ENCODE measurements at regions not wholly inside any gene's neighbourhood (a gene's known extent, or its start where the extent isn't known, plus 50 kb on each side); places are given as distances from the start of the nearest gene placed in this dataset.

DNA sequence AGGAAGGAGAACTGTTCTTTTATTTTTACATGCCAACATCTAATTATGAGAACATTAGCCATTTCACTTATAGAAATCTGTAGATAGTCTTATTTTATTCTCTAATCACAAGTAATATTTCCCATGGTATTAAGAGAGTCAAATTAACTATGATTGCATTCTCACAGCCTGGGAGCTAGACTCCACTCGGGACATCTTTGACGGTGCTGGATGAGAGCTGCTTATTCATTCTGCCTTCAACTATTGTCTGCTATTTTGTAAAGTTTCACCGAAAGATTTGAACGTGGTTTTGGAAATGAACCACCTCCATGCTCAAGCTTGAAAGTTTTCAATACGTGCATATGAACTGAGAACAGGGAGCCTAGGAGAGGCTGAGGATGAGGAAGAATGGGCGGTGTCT is 264.3 kb upstream of the KLF6 start:
- Histone ChIP-seq H3K9me3 (ENCODE audit: control extremely low read depth in 1 of 3, control insufficient read depth in 2 of 3, insufficient read depth in 1 of 3, low read length in 2 of 3) (peaks cover 0 to 4% (median 0%) of the 10 kb centered on the region in 3 donors), H4K20me1 (ENCODE audit: control insufficient read depth, insufficient read depth, low read length, poor library complexity, severe bottlenecking) (no peaks in the 10 kb centered on the region), H3K79me2 (ENCODE audit: control insufficient read depth, insufficient read depth, low read length) (no peaks in the 10 kb centered on the region), H3K27me3 (replicated peaks in 1 of 4; ENCODE audit: control extremely low read depth in 1 of 4, control insufficient read depth in 3 of 4, insufficient read depth in 4 of 4, low read length in 3 of 4) (no peaks in the 10 kb centered on the region), H3K4me2 (replicated peaks; ENCODE audit: low read depth, low read length, poor library complexity, severe bottlenecking) (no peak overlapping the region), H2AFZ (ENCODE audit: insufficient read depth, low read depth, low read length, poor library complexity, severe bottlenecking) (no peak overlapping the region), H3K4me3 (ENCODE audit: control extremely low read depth in 1 of 5, extremely low read depth in 1 of 5, insufficient read depth in 1 of 5, low read depth in 2 of 5, low read length in 4 of 5) (no peak overlapping the region), H3K36me3 (replicated peaks in 1 of 2; ENCODE audit: control extremely low read depth in 1 of 2, control insufficient read depth in 1 of 2, extremely low read depth in 1 of 2, insufficient read depth in 2 of 2, low read length in 1 of 2) (no peaks in the 10 kb centered on the region), H3K9ac (ENCODE audit: low read length) (no peak overlapping the region), H3K27ac (ENCODE audit: low read length in 2 of 2) (no peak overlapping the region), H3K4me1 (ENCODE audit: control insufficient read depth in 2 of 2, insufficient read depth in 2 of 2, low read length in 2 of 2) (peaks cover 7 to 20% of the 10 kb centered on the region in 2 donors)
- WGBS (ENCODE audit: insufficient coverage) = 100% methylated on average over 4 of the region's 6 CpGs
- H3K27ac Mint-ChIP-seq = no peak overlapping the region
- H3K9me3 Mint-ChIP-seq (ENCODE audit: insufficient read depth) = peaks cover 4% of the 10 kb centered on the region
- no peak for ATAC-seq (ENCODE audit: low read depth)
- intact Hi-C loops (cut with micrococcal nuclease) = no loop called here
- peaks cover 26% of the 10 kb centered on the region for H3K4me1 Mint-ChIP-seq
- no peak overlapping the region for H3K4me3 Mint-ChIP-seq
- no peaks in the 10 kb centered on the region for H3K27me3 Mint-ChIP-seq
- CTCF ChIA-PET = no interaction called here
- TF ChIP-seq, protein P1, sequence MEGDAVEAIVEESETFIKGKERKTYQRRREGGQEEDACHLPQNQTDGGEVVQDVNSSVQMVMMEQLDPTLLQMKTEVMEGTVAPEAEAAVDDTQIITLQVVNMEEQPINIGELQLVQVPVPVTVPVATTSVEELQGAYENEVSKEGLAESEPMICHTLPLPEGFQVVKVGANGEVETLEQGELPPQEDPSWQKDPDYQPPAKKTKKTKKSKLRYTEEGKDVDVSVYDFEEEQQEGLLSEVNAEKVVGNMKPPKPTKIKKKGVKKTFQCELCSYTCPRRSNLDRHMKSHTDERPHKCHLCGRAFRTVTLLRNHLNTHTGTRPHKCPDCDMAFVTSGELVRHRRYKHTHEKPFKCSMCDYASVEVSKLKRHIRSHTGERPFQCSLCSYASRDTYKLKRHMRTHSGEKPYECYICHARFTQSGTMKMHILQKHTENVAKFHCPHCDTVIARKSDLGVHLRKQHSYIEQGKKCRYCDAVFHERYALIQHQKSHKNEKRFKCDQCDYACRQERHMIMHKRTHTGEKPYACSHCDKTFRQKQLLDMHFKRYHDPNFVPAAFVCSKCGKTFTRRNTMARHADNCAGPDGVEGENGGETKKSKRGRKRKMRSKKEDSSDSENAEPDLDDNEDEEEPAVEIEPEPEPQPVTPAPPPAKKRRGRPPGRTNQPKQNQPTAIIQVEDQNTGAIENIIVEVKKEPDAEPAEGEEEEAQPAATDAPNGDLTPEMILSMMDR (IDR thresholded peaks at IDR 0.05) = no peak
- TF ChIP-seq EZH2 (IDR thresholded peaks at IDR 0.05; ENCODE audit: borderline replicate concordance, insufficient read depth, low read depth, low read length, poor library complexity, severe bottlenecking) = no peak
- POLR2A ChIA-PET = no interaction called here
- DNase-seq = no peak

DNA sequence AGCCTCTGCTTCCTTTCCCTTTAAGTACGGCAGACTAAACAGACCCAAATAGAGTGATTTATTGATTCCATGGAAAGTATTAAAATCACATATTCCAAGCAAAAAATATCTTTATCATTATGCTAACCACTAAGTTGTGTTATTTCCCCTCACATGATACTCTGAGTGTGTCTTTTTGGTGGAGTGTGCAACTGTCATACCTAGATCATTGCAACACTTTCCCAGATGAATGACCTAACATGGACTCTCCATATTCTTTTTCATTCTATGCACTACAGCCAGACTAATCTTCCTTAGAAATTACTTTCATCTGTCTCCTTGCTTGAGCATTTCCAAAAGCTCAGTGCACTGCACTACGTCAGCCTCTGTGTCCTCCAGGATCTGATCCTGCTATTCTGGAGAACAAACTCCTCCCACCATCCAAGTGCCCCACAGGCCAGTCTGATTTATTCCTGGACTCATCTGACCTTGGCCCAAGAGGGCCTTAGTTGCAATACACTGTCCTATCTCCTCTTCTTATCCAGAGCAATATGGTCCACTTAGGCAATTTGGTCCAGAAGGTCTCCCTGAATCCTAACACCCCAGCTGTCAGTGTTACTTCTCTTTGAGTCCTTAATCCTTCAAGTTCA is 263.3 kb upstream of the KLF6 start:
- Histone ChIP-seq H3K27me3 (replicated peaks in 1 of 4; ENCODE audit: control extremely low read depth in 1 of 4, control insufficient read depth in 3 of 4, insufficient read depth in 4 of 4, low read length in 3 of 4) (no peaks in the 10 kb centered on the region), H3K4me2 (replicated peaks; ENCODE audit: low read depth, low read length, poor library complexity, severe bottlenecking) (no peak overlapping the region), H4K20me1 (ENCODE audit: control insufficient read depth, insufficient read depth, low read length, poor library complexity, severe bottlenecking) (no peaks in the 10 kb centered on the region), H3K36me3 (replicated peaks in 1 of 2; ENCODE audit: control extremely low read depth in 1 of 2, control insufficient read depth in 1 of 2, extremely low read depth in 1 of 2, insufficient read depth in 2 of 2, low read length in 1 of 2) (no peaks in the 10 kb centered on the region), H3K4me1 (ENCODE audit: control insufficient read depth in 2 of 2, insufficient read depth in 2 of 2, low read length in 2 of 2) (peaks cover 3 to 16% of the 10 kb centered on the region in 2 donors), H2AFZ (ENCODE audit: insufficient read depth, low read depth, low read length, poor library complexity, severe bottlenecking) (no peak overlapping the region), H3K27ac (ENCODE audit: low read length in 2 of 2) (no peak overlapping the region), H3K4me3 (ENCODE audit: control extremely low read depth in 1 of 5, extremely low read depth in 1 of 5, insufficient read depth in 1 of 5, low read depth in 2 of 5, low read length in 4 of 5) (no peak overlapping the region), H3K9ac (ENCODE audit: low read length) (no peak overlapping the region), H3K9me3 (ENCODE audit: control extremely low read depth in 1 of 3, control insufficient read depth in 2 of 3, insufficient read depth in 1 of 3, low read length in 2 of 3) (peaks cover 0 to 4% (median 0%) of the 10 kb centered on the region in 3 donors), H3K79me2 (ENCODE audit: control insufficient read depth, insufficient read depth, low read length) (no peaks in the 10 kb centered on the region)
- H3K27ac Mint-ChIP-seq = no peak overlapping the region
- no peak for DNase-seq
- ATAC-seq (ENCODE audit: low read depth) = no peak
- H3K4me1 Mint-ChIP-seq = peaks cover 18% of the 10 kb centered on the region
- no peak for TF ChIP-seq EZH2 (IDR thresholded peaks at IDR 0.05; ENCODE audit: borderline replicate concordance, insufficient read depth, low read depth, low read length, poor library complexity, severe bottlenecking)
- TF ChIP-seq, protein P1 (IDR thresholded peaks at IDR 0.05) = no peak
- CTCF ChIA-PET = no interaction called here
- H3K4me3 Mint-ChIP-seq = no peak overlapping the region
- H3K27me3 Mint-ChIP-seq = no peaks in the 10 kb centered on the region
- intact Hi-C loops (cut with micrococcal nuclease) = no loop called here
- WGBS (ENCODE audit: insufficient coverage) = no CpG with 5 or more reads among the region's 2 CpGs
- POLR2A ChIA-PET = no interaction called here
- no peaks in the 10 kb centered on the region for H3K9me3 Mint-ChIP-seq (ENCODE audit: insufficient read depth)

Data from B cell (primary cell).